ENCODE measurements at regions not wholly inside any gene's neighbourhood (a gene's known extent, or its start where the extent isn't known, plus 50 kb on each side); places are given as distances from the start of the nearest gene placed in this dataset.

DNA sequence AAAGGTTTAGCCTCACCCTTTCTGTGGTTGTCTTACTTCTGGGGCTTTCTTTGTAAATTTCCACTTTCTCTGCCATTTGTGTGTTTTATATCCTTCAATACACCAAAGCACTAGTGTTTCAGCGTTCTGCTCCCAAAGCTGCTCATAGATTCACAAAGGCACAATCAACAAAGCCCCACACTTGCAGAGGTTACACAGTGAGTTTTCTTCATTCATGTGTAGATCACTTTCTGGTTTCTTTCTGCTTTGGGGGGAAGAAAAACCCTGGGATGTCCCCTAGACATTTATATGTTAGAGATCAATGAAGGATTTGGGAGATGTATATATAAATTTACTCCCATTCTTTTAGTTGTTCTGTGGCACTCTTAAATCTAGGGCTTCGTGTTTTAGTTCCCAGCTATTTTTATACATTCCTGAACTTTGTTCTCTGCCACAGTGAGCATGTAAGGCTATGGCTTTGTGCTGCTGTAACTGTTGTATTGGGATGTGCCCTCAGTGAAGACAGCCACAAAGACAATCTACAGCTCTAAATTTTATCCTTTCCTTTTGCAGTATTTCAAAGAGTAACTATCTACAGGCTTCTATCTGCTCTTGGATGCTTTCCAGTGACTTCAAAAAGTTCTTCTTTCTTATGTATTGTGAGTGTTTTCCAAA, 636.5 kb downstream of the ZBBX start:
- TF ChIP-seq, protein P1, sequence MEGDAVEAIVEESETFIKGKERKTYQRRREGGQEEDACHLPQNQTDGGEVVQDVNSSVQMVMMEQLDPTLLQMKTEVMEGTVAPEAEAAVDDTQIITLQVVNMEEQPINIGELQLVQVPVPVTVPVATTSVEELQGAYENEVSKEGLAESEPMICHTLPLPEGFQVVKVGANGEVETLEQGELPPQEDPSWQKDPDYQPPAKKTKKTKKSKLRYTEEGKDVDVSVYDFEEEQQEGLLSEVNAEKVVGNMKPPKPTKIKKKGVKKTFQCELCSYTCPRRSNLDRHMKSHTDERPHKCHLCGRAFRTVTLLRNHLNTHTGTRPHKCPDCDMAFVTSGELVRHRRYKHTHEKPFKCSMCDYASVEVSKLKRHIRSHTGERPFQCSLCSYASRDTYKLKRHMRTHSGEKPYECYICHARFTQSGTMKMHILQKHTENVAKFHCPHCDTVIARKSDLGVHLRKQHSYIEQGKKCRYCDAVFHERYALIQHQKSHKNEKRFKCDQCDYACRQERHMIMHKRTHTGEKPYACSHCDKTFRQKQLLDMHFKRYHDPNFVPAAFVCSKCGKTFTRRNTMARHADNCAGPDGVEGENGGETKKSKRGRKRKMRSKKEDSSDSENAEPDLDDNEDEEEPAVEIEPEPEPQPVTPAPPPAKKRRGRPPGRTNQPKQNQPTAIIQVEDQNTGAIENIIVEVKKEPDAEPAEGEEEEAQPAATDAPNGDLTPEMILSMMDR (IDR thresholded peaks at IDR 0.05) = no peak
- TF ChIP-seq EZH2phosphoT487 (IDR thresholded peaks at IDR 0.05) = no peak
